GM23338 (cell line): ENCODE measurements at regions not wholly inside any gene's neighbourhood (a gene's known extent, or its start where the extent isn't known, plus 50 kb on each side); places are given as distances from the start of the nearest gene placed in this dataset.

Experiments used
- CREB1 ChIP-seq: fragments of 250-450 bp; sonication (Bioruptor Pico); IDR thresholded peaks from 2 replicates; pipeline ENCODE4 v1.5.0; 2020; ENCODE audit warnings: low read depth, mild to moderate bottlenecking, moderate library complexity
- ETS1 ChIP-seq: IDR thresholded peaks from 2 replicates; pipeline ENCODE4 v1.6.1; 2016; ENCODE audit warnings: antibody characterized with exemption
- EZH2 ChIP-seq: fragments of 200-600 bp; sonication (generic); IDR thresholded peaks from one replicate; pipeline ENCODE4 v1.8.0; 2017; ENCODE audit warnings: antibody characterized with exemption, mild to moderate bottlenecking, low read depth; ENCODE audit not compliant: unreplicated experiment
- EZH2phosphoT487 ChIP-seq: fragments of 200-600 bp; sonication (generic); IDR thresholded peaks from one replicate; pipeline ENCODE4 v1.8.1; 2018; ENCODE audit warnings: antibody characterized with exemption; ENCODE audit not compliant: unreplicated experiment
- JUNB ChIP-seq: IDR thresholded peaks from one replicate; pipeline ENCODE4 v1.6.1; 2016; ENCODE audit warnings: antibody characterized with exemption; ENCODE audit not compliant: unreplicated experiment
- NANOG ChIP-seq: IDR thresholded peaks from 2 replicates; pipeline ENCODE4 v1.6.1; 2016; ENCODE audit warnings: antibody characterized with exemption, borderline replicate concordance
- POLR2AphosphoS5 ChIP-seq: IDR thresholded peaks from 2 replicates; pipeline ENCODE4 v1.6.1; 2016; ENCODE audit warnings: antibody characterized with exemption, low read depth
- REST ChIP-seq: IDR thresholded peaks from one replicate; pipeline ENCODE4 v1.6.1; 2018; ENCODE audit warnings: antibody characterized with exemption; ENCODE audit not compliant: unreplicated experiment
- STAT1 ChIP-seq: IDR thresholded peaks from one replicate; pipeline ENCODE4 v1.6.1; 2016; ENCODE audit warnings: antibody characterized with exemption; ENCODE audit not compliant: unreplicated experiment
- ZNF114 ChIP-seq: fragments of 250-450 bp; sonication (Bioruptor Pico); IDR thresholded peaks from 2 replicates; pipeline ENCODE4 v1.5.0; 2020; ENCODE audit warnings: mild to moderate bottlenecking, moderate library complexity
- ZNF331 ChIP-seq: fragments of 250-450 bp; sonication (Bioruptor Pico); IDR thresholded peaks from 2 replicates; pipeline ENCODE4 v1.5.0; 2020; ENCODE audit warnings: low read depth, mild to moderate bottlenecking, moderate library complexity
- TF ChIP-seq, protein P1 (sequence below), 2 experiments: fragments of 200-600 bp in 1 of 2; sonication (generic) in 1 of 2; conservative IDR thresholded peaks; 2 replicates each; pipeline versions ENCODE4 v1.5.1 to v1.6.1; 2016 to 2017; ENCODE audit warnings: antibody characterized with exemption in 2 of 2, low read depth in 2 of 2, mild to moderate bottlenecking in 2 of 2, moderate library complexity in 1 of 2
- TF ChIP-seq, protein P2 (sequence below): fragments of 250-450 bp; sonication (Bioruptor Pico); IDR thresholded peaks from 2 replicates; pipeline ENCODE4 v1.5.0; 2020; ENCODE audit warnings: mild to moderate bottlenecking, moderate library complexity

DNA sequence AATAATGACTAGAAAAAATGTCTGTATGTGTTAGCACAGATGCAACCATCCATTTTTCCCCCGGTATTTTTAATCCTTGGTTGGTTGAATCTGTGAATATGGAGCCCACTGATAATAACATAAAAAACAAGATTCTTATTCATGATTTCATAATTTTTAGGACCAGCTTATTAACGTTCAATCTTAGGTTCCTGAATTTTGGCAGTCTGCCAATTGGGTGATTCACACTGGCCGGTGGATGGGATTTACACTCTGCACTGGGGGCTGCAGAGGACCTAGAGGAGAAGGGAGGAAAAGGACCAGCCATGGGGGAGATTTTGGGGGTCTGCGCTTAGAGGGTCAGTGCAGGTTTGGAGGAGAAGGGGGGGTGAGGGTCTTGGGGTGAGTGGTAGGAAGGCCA lies 327.9 kb downstream of the ACTR3B start:
- TF ChIP-seq, protein P1, sequence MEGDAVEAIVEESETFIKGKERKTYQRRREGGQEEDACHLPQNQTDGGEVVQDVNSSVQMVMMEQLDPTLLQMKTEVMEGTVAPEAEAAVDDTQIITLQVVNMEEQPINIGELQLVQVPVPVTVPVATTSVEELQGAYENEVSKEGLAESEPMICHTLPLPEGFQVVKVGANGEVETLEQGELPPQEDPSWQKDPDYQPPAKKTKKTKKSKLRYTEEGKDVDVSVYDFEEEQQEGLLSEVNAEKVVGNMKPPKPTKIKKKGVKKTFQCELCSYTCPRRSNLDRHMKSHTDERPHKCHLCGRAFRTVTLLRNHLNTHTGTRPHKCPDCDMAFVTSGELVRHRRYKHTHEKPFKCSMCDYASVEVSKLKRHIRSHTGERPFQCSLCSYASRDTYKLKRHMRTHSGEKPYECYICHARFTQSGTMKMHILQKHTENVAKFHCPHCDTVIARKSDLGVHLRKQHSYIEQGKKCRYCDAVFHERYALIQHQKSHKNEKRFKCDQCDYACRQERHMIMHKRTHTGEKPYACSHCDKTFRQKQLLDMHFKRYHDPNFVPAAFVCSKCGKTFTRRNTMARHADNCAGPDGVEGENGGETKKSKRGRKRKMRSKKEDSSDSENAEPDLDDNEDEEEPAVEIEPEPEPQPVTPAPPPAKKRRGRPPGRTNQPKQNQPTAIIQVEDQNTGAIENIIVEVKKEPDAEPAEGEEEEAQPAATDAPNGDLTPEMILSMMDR (conservative IDR thresholded peaks at IDR 0.05; ENCODE audit: low read depth in 2 of 2): no peak
- TF ChIP-seq JUNB (no peak), POLR2AphosphoS5 (no peak), REST (no peak), CREB1 (CRISPR knock-in tag) (no peak), EZH2 (no peak), ZNF114 (CRISPR knock-in tag) (no peak), EZH2phosphoT487 (no peak), ZNF331 (no peak), ETS1 (no peak), NANOG (no peak), STAT1 (no peak)
- TF ChIP-seq, protein P2, sequence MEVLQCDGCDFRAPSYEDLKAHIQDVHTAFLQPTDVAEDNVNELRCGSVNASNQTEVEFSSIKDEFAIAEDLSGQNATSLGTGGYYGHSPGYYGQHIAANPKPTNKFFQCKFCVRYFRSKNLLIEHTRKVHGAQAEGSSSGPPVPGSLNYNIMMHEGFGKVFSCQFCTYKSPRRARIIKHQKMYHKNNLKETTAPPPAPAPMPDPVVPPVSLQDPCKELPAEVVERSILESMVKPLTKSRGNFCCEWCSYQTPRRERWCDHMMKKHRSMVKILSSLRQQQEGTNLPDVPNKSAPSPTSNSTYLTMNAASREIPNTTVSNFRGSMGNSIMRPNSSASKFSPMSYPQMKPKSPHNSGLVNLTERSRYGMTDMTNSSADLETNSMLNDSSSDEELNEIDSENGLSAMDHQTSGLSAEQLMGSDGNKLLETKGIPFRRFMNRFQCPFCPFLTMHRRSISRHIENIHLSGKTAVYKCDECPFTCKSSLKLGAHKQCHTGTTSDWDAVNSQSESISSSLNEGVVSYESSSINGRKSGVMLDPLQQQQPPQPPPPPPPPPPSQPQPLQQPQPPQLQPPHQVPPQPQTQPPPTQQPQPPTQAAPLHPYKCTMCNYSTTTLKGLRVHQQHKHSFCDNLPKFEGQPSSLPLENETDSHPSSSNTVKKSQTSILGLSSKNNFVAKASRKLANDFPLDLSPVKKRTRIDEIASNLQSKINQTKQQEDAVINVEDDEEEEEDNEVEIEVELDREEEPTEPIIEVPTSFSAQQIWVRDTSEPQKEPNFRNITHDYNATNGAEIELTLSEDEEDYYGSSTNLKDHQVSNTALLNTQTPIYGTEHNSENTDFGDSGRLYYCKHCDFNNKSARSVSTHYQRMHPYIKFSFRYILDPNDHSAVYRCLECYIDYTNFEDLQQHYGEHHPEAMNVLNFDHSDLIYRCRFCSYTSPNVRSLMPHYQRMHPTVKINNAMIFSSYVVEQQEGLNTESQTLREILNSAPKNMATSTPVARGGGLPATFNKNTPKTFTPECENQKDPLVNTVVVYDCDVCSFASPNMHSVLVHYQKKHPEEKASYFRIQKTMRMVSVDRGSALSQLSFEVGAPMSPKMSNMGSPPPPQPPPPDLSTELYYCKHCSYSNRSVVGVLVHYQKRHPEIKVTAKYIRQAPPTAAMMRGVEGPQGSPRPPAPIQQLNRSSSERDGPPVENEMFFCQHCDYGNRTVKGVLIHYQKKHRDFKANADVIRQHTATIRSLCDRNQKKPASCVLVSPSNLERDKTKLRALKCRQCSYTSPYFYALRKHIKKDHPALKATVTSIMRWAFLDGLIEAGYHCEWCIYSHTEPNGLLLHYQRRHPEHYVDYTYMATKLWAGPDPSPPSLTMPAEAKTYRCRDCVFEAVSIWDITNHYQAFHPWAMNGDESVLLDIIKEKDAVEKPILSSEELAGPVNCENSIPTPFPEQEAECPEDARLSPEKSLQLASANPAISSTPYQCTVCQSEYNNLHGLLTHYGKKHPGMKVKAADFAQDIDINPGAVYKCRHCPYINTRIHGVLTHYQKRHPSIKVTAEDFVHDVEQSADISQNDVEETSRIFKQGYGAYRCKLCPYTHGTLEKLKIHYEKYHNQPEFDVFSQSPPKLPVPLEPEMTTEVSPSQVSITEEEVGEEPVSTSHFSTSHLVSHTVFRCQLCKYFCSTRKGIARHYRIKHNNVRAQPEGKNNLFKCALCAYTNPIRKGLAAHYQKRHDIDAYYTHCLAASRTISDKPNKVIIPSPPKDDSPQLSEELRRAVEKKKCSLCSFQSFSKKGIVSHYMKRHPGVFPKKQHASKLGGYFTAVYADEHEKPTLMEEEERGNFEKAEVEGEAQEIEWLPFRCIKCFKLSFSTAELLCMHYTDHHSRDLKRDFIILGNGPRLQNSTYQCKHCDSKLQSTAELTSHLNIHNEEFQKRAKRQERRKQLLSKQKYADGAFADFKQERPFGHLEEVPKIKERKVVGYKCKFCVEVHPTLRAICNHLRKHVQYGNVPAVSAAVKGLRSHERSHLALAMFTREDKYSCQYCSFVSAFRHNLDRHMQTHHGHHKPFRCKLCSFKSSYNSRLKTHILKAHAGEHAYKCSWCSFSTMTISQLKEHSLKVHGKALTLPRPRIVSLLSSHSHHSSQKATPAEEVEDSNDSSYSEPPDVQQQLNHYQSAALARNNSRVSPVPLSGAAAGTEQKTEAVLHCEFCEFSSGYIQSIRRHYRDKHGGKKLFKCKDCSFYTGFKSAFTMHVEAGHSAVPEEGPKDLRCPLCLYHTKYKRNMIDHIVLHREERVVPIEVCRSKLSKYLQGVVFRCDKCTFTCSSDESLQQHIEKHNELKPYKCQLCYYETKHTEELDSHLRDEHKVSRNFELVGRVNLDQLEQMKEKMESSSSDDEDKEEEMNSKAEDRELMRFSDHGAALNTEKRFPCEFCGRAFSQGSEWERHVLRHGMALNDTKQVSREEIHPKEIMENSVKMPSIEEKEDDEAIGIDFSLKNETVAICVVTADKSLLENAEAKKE (CRISPR knock-in tag): no peak
